GM12864 (cell line): ENCODE measurements at regions not wholly inside any gene's neighbourhood (a gene's known extent, or its start where the extent isn't known, plus 50 kb on each side); places are given as distances from the start of the nearest gene placed in this dataset.

Experiments used
- DNase-seq: peaks from one replicate; pipeline ENCODE4 v3.0.0-alpha.2; 2011; ENCODE audit warnings: low read depth
- H3K4me3 ChIP-seq: 2 replicates; pipeline ENCODE4 v1.5.1; 2011; ENCODE audit warnings: mild to moderate bottlenecking, low read depth, low read length, control low read depth
- CTCF ChIP-seq: IDR thresholded peaks from 2 replicates; pipeline ENCODE4 v1.5.1; 2011; ENCODE audit warnings: low read depth, mild to moderate bottlenecking, moderate library complexity, low read length, control low read depth, inconsistent platforms; ENCODE audit errors: missing control alignments

GRCh38 chr7:35550831-35551230 lies 144.1 kb downstream of the HERPUD2 start:
- no peak for DNase-seq
- no peak for TF ChIP-seq CTCF
- no peak overlapping the region for H3K4me3 ChIP-seq

GRCh38 chr7:35549781-35550180 lies 145.2 kb downstream of the HERPUD2 start:
- TF ChIP-seq CTCF: no peak
- no peak for DNase-seq
- no peak overlapping the region for H3K4me3 ChIP-seq

DNA sequence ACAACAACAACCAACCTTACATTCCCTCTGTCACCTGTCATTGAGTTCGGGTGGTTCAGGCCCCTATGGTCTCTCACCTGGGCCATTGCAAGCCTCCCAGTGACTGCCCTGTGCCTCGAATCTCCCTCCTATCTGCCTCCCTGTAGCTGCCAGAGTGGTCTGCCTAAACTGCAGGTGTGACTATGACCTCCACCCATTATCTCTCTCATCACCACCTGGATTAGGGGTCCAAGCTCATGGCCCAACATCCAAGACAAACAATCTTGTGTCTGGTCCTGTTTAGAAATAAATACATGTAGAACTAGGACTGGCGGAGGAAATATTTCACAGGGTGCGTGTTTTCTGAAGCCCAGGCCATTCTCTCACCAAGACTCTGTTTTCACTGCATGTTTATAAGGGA lies 146.6 kb downstream of the HERPUD2 start:
- no peak for DNase-seq
- no peak for TF ChIP-seq CTCF
- H3K4me3 ChIP-seq: no peak overlapping the region

- no peak overlapping the region for H3K4me3 ChIP-seq
- TF ChIP-seq CTCF: no peak
- DNase-seq: no peak
Measured at GRCh38 chr7:35546691-35547429, 148.1 kb downstream of the HERPUD2 start.

GRCh38 chr7:35545831-35546230 lies 149.1 kb downstream of the HERPUD2 start:
- TF ChIP-seq CTCF: no peak
- no peak for DNase-seq
- H3K4me3 ChIP-seq: no peak overlapping the region

DNA sequence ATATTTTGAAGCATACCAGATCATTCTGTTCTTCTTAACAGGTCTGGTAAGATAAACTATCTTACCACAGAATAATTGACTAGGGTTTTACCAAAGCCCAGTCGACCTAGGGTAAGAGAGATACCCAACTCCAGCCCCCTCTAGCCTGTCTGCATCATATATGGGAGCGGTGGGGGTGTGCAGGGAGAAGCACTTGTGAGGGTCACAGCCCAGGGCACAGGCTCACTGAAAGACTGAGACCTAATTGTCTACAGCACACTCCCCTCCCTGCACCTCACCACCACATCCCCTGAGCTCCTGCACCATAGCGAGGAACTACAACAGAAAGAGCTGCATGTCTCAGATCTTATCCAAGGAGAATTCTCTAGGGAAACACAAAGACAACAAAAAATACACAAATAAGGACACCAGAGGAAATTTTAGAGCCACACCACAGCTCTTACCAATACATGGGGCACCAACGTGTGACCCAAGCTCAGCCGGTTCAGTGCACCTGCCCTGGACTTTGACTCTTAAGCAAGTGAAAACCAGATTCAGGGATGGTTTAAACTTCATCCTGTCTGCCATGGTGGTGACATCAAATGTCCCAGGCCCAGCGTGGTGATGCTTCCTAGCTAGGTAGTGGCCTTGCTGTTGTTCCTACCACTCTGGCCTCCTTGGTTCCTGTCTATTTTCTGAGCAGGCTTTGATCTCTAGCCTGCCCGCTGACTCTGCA lies 150.8 kb downstream of the HERPUD2 start:
- no peak for TF ChIP-seq CTCF
- DNase-seq: no peak
- H3K4me3 ChIP-seq: no peak overlapping the region
